Liver (tissue), 8 donors: ENCODE measurements at regions not wholly inside any gene's neighbourhood (a gene's known extent, or its start where the extent isn't known, plus 50 kb on each side); places are given as distances from the start of the nearest gene placed in this dataset.

Experiments
- DNase-seq: peaks from one replicate; pipeline ENCODE4 v3.0.0-alpha.2; 2017; ENCODE audit warnings: low spot score
- H3K27ac ChIP-seq, 2 donors: one replicate each; pipeline ENCODE4 v1.7.0; 2013; ENCODE audit warnings: inconsistent platforms in 2 of 2, low read length in 2 of 2, control low read depth in 1 of 2, low read depth in 1 of 2, mild to moderate bottlenecking in 1 of 2
- H3K27me3 ChIP-seq, 4 donors: one replicate each; pipeline versions ENCODE4 v1.6.1 to v1.7.0; 2013; ENCODE audit warnings: low read length in 3 of 4, inconsistent platforms in 1 of 4, mild to moderate bottlenecking in 1 of 4, moderate library complexity in 1 of 4; ENCODE audit not compliant: control insufficient read depth in 4 of 4, insufficient read depth in 4 of 4
- H3K36me3 ChIP-seq, 4 donors: one replicate each; pipeline versions ENCODE4 v1.6.1 to v1.7.0; 2013; ENCODE audit warnings: low read length in 3 of 4, mild to moderate bottlenecking in 3 of 4, low read depth in 1 of 4, moderate library complexity in 1 of 4; ENCODE audit not compliant: control insufficient read depth in 4 of 4, insufficient read depth in 3 of 4
- H3K4me1 ChIP-seq, 4 donors: one replicate each; pipeline versions ENCODE4 v1.6.1 to v1.7.0; 2013; ENCODE audit warnings: low read length in 3 of 4, mild to moderate bottlenecking in 3 of 4, moderate library complexity in 1 of 4; ENCODE audit not compliant: control insufficient read depth in 4 of 4, insufficient read depth in 4 of 4
- H3K4me3 ChIP-seq, 3 donors: one replicate each; pipeline versions ENCODE4 v1.6.1 to v1.7.0; 2013; ENCODE audit warnings: low read length in 3 of 3, control low read depth in 1 of 3, low read depth in 1 of 3, mild to moderate bottlenecking in 1 of 3
- H3K9ac ChIP-seq, 2 donors: one replicate each; pipeline ENCODE4 v1.7.0; 2013; ENCODE audit warnings: low read length in 2 of 2, mild to moderate bottlenecking in 2 of 2, moderate library complexity in 2 of 2, control low read depth in 1 of 2, low read depth in 1 of 2
- H3K9me3 ChIP-seq, 4 donors: one replicate each; pipeline versions ENCODE4 v1.6.1 to v1.7.0; 2013; ENCODE audit warnings: low read length in 3 of 4; ENCODE audit not compliant: control insufficient read depth in 4 of 4
- ATF3 ChIP-seq: IDR thresholded peaks from 2 replicates; pipeline ENCODE4 v1.6.1; 2016; ENCODE audit warnings: antibody characterized with exemption
- CTCF ChIP-seq: fragments of 150-350 bp; IDR thresholded peaks from 2 replicates; pipeline ENCODE4 v1.5.1; 2017; ENCODE audit warnings: improper control_type of control experiment, low read depth, low read length; ENCODE audit not compliant: missing input control
- EGR1 ChIP-seq, 2 donors: IDR thresholded peaks; 2 replicates each; pipeline ENCODE4 v1.6.1; 2016 to 2018; ENCODE audit warnings: antibody characterized with exemption in 2 of 2, low read depth in 2 of 2
- FOXA2 ChIP-seq: IDR thresholded peaks from 2 replicates; pipeline ENCODE4 v1.6.1; 2016; ENCODE audit warnings: antibody characterized with exemption
- GABPA ChIP-seq, 2 donors: IDR thresholded peaks in 1 of 2; conservative IDR thresholded peaks in 1 of 2; 2 replicates each; pipeline ENCODE4 v1.6.1; 2016; ENCODE audit warnings: antibody characterized with exemption in 2 of 2, mild to moderate bottlenecking in 1 of 2, moderate library complexity in 1 of 2
- HNF4A ChIP-seq, 2 donors: conservative IDR thresholded peaks; 2 replicates each; pipeline ENCODE4 v1.6.1; 2016; ENCODE audit warnings: antibody characterized with exemption in 2 of 2, mild to moderate bottlenecking in 2 of 2
- JUND ChIP-seq, 2 donors: IDR thresholded peaks; 2 replicates each; pipeline ENCODE4 v1.6.1; 2016; ENCODE audit warnings: antibody characterized with exemption in 2 of 2
- MAX ChIP-seq: IDR thresholded peaks from 2 replicates; pipeline ENCODE4 v1.6.1; 2016; ENCODE audit warnings: antibody characterized with exemption
- RAD21 ChIP-seq, 2 donors: IDR thresholded peaks; 2 replicates each; pipeline ENCODE4 v1.6.1; 2016; ENCODE audit warnings: antibody characterized with exemption in 2 of 2, mild to moderate bottlenecking in 2 of 2
- RXRA ChIP-seq, 2 donors: IDR thresholded peaks; 2 replicates each; pipeline ENCODE4 v1.6.1; 2017 to 2018; ENCODE audit warnings: antibody characterized with exemption in 2 of 2, mild to moderate bottlenecking in 1 of 2
- SP1 ChIP-seq: IDR thresholded peaks from 2 replicates; pipeline ENCODE4 v1.6.1; 2018; ENCODE audit warnings: antibody characterized with exemption, mild to moderate bottlenecking
- TAF1 ChIP-seq: conservative IDR thresholded peaks from 2 replicates; pipeline ENCODE4 v1.6.1; 2016; ENCODE audit warnings: antibody characterized with exemption, mild to moderate bottlenecking
- YY1 ChIP-seq: IDR thresholded peaks from 2 replicates; pipeline ENCODE4 v1.6.1; 2016; ENCODE audit warnings: antibody characterized with exemption, mild to moderate bottlenecking
- ZBTB33 ChIP-seq: IDR thresholded peaks from 2 replicates; pipeline ENCODE4 v1.6.1; 2016; ENCODE audit warnings: antibody characterized with exemption
- WGBS: extraction: QIAGEN DNeasy Blood & Tissue Kit; methylation state at CpG from one replicate; pipeline ENCODE4 v1.1.7; 2013; 5-methylcytosine and 5-hydroxymethylcytosine counted together
- donor health status: healthy.
- donor health status: healthy.
- donor health status: healthy.
- donor health status: healthy.
- donor health status: healthy.

GRCh38 chr13:111584101-111584672 lies 263.7 kb downstream of the TEX29 start (continued):
- no peak for TF ChIP-seq ZBTB33
- TF ChIP-seq JUND (IDR thresholded peaks at IDR 0.05): no peak
- no peak for TF ChIP-seq GABPA (IDR thresholded peaks at IDR 0.05 in 1 of 2, conservative IDR thresholded peaks at IDR 0.05 in 1 of 2)

- H3K36me3 ChIP-seq: no peaks in the 10 kb centered on the region
- 87% methylated on average over 13 of the region's 13 CpGs for WGBS
- H3K27ac ChIP-seq: no peak overlapping the region
- TF ChIP-seq ZBTB33 (no peak), CTCF (no peak), GABPA (IDR thresholded peaks at IDR 0.05 in 1 of 2, conservative IDR thresholded peaks at IDR 0.05 in 1 of 2) (no peak), YY1 (no peak)
- H3K9me3 ChIP-seq: no peaks in the 10 kb centered on the region
- H3K27me3 ChIP-seq: no peaks in the 10 kb centered on the region
- no peak for DNase-seq
- H3K4me3 ChIP-seq: no peak overlapping the region
- H3K4me1 ChIP-seq: no peaks in the 10 kb centered on the region
- H3K9ac ChIP-seq: no peak overlapping the region
Observed at GRCh38 chr13:111584870-111585269, 264.4 kb downstream of the TEX29 start.

- DNase-seq: no peak
- Histone ChIP-seq H3K9me3 (no peaks in the 10 kb centered on the region), H3K27me3 (no peaks in the 10 kb centered on the region), H3K4me3 (no peak overlapping the region), H3K9ac (no peak overlapping the region), H3K36me3 (no peaks in the 10 kb centered on the region), H3K27ac (no peak overlapping the region), H3K4me1 (no peaks in the 10 kb centered on the region)
- 92% methylated on average over 27 of the region's 27 CpGs for WGBS
- TF ChIP-seq FOXA2 (no peak), CTCF (no peak), RAD21 (IDR thresholded peaks at IDR 0.05) (no peak), RXRA (IDR thresholded peaks at IDR 0.05) (no peak), EGR1 (IDR thresholded peaks at IDR 0.05; ENCODE audit: low read depth in 2 of 2) (no peak), ATF3 (no peak), MAX (no peak), JUND (IDR thresholded peaks at IDR 0.05) (no peak), HNF4A (conservative IDR thresholded peaks at IDR 0.05) (no peak), SP1 (no peak), YY1 (no peak), ZBTB33 (no peak), TAF1 (no peak)
Observed at GRCh38 chr13:111586291-111586690, 265.8 kb downstream of the TEX29 start.
